Mucosa of gallbladder (tissue), 1 donor: ENCODE measurements at regions not wholly inside any gene's neighbourhood (a gene's known extent, or its start where the extent isn't known, plus 50 kb on each side); places are given as distances from the start of the nearest gene placed in this dataset.

ENCODE experiments used
- DNase-seq: peaks from one replicate; pipeline ENCODE4 v3.0.0-alpha.2; 2020; ENCODE audit warnings: low spot score
- donor health status: DM: no; HTN: no; CAD: no.

DNA sequence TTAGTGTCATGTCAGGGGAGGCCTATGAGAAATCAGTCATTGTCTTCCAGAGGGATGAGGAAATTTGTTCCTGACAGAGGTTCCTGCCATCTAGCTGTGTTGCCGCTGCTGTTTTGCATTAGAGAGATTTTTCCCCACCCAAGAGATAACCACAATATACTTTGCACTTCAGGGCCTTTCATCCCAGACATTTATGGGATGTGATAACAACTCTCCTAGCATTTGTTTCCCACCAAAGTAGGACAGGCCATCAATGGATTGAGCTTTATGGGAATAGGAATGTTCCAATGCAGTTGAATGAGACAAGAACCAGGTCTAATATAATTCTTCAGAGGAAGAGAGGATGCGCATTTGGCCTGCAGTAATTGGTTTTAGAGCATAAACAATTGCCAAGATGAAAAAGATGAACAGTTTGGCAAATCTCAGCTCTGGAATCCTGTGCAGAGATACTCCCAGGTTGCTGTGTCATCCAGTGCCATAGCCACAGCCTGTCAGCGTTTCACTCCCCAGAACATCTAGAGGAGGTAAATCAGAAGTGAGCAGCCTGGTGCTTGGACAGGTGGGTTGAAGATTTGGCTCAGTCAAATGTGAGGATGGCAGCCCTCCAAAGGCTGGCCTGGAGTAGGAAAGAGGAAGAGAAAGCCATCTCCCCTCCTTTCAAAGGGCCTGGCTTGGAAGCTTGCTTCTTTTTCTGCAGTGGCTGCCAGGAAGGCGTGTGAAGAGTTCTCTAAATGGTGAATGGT, 93.7 kb upstream of the SETBP1 start:
- DNase-seq: no peak

DNA sequence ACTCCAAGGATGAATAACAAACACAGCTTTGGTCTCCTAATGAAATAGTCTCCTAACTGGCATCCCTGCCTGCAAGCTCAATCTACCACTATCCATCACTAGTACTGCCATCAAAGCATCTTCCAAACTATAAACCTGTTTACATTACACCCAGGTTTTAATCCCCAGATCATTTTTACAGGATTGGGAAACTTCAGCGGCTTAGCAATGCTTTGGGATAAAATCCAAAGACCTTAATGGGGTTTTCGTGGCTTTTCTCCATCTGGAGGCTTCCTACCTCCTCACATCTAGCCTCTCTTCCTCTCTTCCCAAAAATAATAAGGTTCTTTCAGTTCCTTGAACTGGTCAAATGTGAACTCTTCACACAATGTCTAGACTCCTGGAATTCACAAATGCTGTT, 92.2 kb upstream of the SETBP1 start:
- no peak for DNase-seq

DNA sequence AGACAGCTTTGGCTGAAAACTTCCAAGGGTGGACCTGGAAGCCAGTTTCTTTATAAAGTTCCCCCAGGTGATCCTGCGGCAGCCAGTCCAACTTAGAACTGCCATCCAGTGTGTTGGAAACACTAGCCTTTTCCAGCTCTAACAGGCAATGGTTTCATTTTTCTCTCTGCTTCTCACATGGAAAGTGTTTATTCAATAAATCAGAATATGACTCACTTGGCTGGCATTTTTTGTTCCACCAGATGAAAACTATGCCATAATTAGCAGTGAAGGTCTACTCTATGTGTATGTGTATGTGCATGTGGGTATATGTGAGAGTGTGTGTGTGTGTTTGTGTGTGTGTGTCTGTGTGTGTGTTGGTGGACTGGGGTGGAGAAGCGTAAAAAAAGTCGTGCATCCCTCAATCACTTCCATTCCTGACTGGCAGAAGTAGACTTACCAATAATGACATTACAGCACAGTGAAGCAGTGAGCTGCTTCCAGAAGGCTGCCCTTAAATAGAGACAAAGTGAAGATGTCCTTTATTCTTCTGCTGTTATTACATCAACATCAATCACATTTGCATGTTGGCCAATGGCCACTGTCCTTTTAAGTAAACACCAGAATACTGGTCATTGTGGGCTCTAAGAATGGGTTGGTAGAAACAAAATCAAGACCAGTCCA, 90.9 kb upstream of the SETBP1 start:
- no peak for DNase-seq

DNA sequence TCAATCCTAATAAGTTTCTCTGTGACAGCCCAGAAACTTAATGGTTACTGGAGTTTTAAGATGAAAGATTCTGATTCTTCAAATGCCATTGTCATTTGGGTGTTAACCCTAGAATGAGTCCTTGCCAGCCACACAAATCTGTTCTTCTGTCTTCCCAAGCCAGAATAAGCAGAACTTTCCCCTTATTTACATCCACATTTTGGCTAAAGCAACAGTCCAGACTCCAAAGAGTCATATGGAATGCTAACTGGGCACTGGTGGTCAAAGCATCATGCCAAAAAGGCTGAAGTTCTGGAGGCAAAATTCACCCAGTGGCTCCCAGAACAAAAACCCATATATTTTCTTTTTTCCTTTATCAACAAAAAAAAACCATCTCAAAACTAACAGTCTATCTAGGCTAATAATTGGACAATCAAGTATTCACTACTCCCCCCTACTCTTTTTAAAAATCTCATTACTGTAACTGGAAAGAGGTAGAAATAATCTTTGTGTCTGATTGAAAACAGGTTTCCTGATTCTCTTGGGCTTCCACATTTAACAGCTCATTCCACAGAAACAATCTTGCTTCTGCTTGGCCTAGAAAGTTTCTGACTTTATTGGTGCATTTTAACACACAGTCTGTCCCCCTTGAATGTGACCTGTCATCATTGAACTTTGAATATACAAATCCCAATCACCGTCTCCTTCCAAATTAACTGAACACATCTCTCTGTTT, 89.6 kb upstream of the SETBP1 start:
- DNase-seq: no peak

DNA sequence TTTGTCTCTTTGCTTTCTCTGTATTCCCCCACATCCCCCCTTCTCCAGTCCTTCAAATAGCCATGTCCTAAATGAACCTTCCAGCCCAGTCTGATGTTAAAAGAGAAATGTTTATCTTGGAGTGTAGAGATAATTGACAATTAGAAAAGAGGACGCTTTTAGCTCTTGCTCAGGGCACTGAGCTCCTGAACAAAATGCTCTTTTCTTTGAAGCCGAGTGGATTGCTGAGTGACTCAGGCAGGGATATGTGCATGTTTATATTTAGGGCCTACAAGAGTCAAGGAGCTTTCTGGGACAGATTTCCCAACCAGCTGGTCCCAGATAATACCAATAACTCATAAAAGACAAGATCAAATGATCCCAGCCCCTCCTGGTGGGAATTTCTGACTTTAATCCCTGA, 88.0 kb upstream of the SETBP1 start:
- no peak for DNase-seq

DNA sequence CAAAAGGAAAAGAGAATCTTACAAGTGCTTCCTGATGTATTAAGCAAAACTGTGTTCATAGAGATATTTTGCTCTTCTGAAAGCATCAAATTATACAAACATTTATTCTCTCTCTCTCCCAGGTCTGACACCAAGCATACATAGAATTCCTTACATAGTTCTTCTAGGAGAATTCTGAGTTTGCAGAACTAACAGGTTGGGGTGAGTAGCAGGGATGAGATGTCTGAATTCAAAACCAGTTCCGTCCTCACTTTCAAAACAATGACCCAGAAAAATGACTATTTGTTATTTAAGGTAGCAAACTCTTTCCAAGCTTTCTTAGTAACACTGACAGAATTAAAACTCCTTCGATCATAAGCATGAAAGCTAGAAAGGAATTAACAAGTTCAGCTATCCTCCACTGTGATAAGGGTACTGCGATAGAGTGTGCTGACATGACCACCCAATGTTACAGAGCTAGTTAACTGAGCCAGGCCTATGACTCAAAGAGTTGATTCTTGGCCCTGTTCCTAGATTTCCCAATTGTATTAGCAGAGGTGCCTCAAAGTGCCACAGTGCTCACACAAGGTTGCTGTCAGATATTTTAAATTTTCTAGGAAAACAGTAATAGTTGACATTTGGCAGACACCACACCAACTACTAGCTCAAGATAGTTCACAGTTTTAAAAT, 85.8 kb upstream of the SETBP1 start:
- DNase-seq: no peak

DNA sequence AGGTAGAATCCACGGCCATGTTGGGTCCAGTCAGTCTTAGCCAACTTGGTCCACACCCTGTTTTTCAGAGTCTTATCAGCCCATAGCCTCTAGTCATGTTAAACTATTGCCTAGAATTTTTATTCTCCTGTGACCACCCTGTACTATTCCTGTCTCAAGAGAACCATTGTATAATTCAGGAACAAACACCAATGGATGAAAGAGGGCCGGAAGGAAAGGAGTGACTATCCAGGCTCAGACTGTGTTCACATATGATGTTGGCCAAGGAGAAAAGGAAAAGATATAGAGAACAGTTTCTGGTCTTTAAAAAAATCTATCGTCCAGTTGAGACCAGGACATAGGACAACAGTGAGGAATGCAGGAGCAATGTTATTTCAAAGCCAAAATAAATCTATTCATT, 82.9 kb upstream of the SETBP1 start:
- no peak for DNase-seq

DNA sequence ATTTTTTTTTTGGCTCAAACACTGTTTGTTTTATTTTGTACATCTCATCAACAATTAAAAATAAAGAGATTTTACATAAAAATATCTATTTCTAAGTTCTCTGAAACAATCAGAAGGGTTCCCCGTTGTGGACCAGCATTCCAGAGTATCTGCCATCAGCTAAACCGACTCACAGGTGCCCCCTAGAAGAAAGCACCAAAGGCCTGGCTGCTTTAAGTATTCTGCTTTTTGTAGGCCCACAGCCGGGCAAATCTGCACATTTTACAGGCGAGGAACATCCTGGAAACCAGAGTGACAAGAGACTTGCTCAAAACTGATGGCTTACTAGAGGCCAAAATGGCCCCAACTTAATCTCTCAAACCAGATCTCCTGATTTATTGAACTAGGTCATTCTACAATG, 82.2 kb upstream of the SETBP1 start:
- no peak for DNase-seq

DNA sequence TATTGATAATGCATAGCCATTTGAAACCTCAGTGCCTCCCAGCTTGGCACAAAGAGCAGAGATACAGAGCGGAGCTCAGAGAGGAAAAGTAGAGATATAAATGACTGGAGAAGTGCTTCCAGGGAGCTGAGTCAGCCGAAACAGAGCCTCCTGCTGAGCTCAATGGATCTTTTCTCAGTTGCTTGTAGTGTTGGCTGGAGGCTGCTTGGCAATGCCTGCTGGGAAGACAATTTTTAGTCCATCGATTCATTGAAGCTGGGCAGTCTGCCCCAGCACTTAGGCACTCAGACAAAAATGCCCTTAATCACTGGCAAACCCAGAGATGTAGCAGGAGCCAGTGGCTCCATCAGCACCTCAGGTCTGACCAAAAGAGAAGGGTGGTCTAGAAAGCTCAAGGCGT, 81.3 kb upstream of the SETBP1 start:
- DNase-seq: peak; percentile 24

DNA sequence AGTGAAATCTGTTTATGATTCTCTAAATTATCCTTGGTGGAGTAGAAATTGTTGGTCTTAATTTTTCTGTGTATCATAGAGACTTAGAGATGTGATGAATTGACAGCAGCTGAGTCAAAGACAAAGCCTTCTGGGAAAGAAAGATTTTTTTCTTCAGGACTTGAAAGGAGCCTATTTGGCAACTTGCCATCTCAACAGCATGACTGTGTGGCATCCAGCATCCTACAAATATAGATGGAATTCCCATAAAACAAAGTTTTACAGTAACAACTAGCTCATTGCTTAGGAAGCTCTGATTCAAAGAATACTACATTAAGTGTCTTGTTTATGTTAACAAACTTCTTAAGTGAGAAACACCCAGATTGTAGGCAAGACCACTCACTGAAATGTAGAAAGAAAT, 79.2 kb upstream of the SETBP1 start:
- no peak for DNase-seq

DNA sequence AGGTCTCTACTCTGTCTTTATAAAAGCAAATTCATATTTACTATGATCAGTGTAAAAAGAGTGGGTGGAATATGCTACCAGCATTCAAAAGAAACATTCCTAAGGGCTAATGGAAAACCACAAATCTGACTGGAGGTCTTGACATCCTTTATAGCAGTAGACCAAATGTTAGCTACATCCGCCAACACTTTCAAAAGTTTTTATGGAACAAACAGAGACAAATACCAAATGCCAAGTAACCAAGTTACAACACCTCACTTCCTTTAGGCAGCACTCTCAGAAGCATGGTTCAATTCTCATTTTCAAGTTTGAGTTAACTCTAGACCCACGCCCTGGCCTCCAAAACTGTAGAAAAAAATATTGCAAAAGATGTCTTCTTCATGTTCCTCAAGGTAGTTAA, 78.3 kb upstream of the SETBP1 start:
- DNase-seq: no peak

DNA sequence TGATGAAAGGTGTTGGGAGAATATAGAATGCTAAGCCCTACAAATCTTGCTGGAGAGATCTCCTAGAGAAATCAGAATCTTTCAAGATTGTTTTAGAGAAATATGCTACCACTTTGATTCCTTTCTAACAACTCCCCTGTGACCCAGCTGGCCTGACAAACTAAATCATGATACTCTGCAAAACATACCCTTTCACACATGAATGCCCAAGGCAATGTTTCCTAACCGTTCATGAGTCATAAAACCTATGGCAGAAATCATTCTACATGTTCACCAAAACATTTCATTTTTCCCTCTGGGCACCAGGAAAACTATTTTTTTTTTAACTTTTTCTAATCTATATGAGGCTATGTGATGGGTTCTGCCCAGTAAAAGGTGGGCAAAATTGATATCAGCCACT, 77.8 kb upstream of the SETBP1 start:
- no peak for DNase-seq

DNA sequence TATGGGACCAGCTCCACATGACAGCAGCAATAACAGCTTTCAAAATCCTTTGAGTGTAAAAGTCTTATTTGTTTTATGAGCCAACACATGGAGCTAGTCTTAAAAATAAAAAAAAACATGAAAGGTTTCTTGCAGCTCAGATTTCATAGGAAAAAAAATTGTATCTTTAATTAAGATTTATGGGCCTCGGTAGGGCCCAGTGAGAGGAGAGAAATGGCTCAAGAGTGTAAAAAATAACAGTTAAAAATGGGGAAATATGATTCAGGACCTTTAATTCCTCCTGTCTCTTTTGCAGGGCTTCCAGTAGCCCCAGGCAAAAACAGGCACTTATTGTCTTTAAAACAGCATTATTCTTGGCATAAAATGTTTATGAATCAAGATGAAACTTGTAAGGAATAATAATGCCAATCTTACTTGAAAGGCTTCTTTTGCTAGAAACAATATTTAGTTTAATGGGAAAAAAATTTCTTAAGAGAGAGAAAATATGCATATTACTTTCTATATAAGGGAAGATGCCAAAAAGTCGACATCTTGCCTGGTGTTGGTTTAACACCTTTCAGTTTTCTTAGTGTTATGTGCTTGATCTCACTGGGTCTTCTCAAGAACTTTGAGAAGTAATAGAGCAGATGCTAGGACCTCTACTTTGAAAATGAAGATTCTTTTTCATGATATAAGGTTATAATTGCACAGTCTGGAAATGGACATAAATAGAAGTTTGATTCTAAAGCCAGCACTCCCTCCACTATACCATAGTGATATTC, 71.3 kb upstream of the SETBP1 start:
- no peak for DNase-seq

DNA sequence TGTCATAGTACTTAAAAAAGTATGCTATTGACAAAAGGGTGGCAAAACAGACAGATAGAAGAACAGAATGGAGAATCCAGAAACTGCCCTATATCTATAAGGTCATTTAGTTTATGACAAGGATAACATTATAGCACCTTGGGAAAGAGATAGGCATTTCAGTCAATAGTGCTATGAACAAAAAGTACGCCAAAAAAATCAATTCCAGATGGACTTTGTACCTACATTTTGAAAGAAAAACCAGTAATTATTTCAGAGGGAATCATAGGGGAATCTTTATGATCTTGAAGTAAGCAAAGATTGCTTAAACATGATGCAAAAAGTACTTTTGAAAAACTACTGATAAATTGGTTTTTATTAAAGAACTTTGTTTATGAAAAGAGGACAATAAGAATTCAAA, 59.9 kb upstream of the SETBP1 start:
- DNase-seq: no peak

DNA sequence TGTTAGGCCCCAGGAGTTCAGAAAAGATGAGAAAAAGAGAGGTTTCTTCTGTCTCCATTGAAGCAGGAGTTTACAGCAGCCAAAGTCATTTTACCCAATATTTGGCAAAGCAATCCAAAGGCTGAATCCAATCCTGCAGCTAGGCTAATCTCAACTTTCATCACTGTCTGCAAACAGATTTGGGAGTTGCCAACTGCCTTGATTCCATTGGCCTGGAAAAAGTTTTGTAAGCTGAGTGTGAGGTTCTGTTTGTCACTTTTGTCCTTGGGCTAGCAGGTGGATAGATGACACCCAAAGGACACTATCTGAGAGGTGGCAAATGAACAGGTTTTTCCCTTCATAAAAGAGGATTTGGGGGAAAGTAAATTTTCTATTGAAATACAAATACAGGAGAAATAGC, 56.6 kb upstream of the SETBP1 start:
- DNase-seq: no peak

DNA sequence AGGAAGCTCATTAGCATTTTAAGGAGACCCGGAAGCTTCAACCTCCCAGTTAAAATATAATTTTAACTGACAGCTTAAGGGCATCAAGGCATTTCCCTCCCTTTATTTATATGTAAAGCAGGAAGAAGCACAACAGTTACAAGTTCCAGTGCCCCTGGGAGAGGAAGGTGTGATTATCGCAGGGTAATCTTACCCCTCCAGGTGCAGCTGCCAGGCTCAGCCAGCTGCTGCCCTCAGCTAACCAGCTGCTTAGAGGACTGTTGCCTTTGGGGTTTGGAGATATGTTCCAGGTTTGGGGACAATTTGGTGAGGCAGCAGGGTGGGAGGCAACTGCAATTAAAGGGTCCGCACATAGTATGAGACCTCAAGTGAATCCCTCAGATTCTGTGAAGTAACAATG, 55.3 kb upstream of the SETBP1 start:
- DNase-seq: no peak

DNA sequence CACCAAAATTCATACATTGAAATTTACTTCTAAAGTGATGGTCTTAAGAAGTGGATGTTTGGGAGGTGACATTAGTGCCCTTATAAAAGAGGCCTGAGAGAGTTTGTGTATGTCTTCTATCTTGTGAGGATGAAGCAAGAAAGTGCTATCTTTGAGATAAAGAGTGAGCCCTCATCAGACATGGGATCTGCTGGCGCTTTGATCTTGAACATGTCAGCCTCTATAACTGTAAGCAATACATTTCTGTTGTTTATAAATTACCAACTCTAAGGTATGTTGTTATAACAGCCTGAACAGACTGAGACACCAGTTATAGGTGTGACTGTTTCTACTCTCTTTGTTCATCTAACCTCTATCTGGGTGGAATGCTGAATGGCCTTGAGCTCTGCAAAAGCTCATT, 54.5 kb upstream of the SETBP1 start:
- DNase-seq: no peak

DNA sequence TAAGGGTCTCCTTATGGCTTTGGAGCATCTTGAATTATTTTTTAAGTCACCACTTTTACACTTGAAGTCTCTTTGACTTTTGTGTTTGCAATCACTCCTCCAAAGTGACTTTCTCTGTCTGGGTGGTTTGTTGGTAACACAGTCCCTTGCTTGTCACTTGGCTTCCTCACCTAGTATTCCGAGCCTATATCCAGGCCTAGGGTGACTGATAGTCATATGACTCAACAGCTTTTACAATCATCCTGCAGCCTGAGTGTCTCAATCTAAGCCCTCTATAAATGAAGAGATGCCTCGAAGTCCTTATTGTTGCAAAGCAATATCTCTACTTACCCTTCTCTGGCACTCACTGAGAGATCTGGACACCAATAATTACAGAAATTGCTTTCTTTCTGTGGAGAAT, 53.9 kb upstream of the SETBP1 start:
- no peak for DNase-seq

DNA sequence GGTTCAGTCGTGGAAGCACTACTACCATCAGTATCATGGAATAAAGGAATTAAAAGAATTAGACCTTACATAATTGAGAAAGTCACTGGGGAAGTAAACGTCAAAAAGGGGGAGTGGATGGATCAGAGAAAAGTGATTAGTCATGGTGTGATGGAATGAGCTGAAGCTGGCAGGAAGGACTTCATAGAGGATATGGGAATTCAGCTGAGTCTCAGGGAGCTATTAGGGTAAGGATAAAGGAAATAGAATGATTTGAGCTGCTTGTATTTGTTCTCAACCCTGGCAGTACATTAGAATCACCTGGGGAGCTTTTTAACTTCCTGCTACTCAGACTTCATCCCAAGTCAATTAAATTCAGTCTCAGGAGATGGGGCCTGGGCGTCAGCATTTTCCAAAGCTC, 53.4 kb upstream of the SETBP1 start:
- DNase-seq: no peak

DNA sequence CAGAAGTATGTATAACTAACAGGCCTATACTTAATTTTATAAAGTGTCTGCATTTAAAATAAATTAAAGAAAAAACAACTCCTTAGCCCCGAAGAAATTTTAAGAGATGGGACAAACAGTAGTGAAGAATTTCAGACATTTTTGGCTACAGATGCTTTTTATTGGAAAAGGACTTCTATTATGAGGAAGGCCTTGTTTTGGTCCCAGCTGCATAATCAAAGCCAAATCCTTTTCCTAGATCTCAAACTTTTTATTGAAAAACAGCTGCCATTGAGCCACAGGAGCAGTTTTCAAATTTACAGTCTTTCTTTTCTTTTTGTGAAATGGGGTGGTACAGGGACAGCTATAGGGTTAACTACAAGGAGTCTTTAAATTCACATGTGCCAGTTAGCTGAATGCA, 51.3 kb upstream of the SETBP1 start:
- no peak for DNase-seq

DNA sequence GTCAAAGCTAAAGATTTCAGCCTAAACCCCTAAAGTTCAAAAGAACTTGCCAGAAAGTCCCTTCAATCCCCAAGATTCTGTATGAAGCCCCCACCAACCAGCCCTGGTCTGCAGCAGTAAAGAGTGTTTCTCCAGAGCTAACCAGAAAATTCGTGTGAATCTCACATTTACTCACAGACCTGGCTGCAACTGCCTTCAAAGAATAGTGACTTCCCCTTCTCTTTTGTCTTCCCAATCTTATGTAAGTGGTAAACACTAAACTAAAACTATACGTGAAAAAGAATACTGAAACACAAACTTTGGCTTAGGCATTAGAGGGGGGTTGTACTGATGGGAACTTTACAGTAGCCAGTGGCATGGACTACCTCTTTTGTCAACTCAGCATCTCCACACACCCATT, 50.6 kb upstream of the SETBP1 start:
- no peak for DNase-seq
